ENCODE measurements at regions not wholly inside any gene's neighbourhood (a gene's known extent, or its start where the extent isn't known, plus 50 kb on each side); places are given as distances from the start of the nearest gene placed in this dataset.

DNA sequence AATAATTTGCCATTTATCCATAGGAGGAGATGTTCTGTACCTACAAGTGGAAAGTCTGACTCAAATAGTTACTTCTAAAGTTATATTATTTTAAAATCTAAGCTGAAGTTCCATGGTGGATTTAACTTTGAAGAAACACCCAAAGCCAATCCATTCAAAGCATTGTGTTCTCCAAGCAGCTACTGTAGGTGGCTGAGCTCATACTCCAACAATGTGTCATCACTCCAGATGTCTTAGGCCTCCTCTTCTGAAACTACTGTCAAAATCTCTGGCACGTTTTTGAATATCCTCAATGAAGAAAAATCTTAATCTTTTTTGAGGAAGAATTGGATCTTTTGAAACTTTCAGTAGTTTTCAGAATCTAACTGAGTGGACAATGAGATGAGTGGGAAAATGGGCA is 169.1 kb downstream of the PTEN start:
- TF ChIP-seq CTCF (IDR thresholded peaks at IDR 0.05; ENCODE audit: insufficient read depth, low read length, poor library complexity, severe bottlenecking) (no peak), EZH2phosphoT487 (conservative IDR thresholded peaks at IDR 0.05; ENCODE audit: low read length) (no peak)

All from SU-DHL-6 (cell line).